ENCODE measurements at regions not wholly inside any gene's neighbourhood (a gene's known extent, or its start where the extent isn't known, plus 50 kb on each side); places are given as distances from the start of the nearest gene placed in this dataset.

DNA sequence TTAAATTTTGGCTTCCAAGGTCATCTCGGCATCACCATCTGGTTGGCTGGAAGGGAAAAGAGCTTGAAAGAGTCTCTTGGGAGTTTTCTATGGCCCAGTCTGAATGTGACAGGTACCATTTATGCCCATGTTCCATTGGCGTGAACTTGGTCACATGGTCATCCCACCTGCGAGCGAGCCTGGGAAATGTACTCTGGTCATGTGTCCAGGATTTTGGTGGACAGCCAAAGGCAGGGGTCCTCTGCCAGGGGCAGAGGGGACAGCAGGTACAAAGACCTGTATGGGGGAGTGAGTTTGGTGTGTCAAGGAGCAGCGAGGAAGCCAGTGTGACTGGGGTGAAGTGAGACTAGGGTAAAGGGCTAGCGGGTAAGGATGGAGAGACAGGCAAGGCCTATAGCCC lies 112.6 kb downstream of the CDC5L start:
- no peak for DNase-seq (ENCODE audit: low spot score)

GRCh38 chr6:44503471-44503870 lies 116.0 kb downstream of the CDC5L start:
- DNase-seq (ENCODE audit: low spot score), result no peak

DNA sequence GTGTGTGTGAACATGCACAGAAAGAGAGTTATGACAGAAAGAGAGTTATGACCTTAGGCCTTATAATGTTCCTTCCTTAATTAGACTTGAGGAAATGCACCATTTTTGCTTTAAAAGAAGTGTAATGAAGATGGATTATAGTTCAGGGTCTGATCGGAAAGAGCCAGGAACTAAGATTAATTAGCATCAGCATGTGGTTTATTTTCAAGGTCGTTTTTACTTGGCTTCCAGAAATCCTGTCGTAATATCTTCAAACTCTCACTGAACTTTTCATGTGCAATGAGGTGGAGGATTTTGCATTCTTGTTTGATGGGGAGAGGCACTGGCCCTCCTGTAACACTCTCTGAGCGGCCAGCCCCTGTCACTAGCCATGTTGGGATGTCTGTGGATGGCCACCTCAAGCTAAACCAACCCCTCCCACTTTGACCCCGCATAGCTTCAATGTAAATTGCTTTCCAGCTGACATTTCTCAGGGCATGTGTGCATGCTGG lies 116.8 kb downstream of the CDC5L start:
- DNase-seq (ENCODE audit: low spot score), result no peak

- DNase-seq (ENCODE audit: low spot score), result no peak
These were observed 118.2 kb downstream of the CDC5L start for GRCh38 chr6:44505751-44506150.

DNA sequence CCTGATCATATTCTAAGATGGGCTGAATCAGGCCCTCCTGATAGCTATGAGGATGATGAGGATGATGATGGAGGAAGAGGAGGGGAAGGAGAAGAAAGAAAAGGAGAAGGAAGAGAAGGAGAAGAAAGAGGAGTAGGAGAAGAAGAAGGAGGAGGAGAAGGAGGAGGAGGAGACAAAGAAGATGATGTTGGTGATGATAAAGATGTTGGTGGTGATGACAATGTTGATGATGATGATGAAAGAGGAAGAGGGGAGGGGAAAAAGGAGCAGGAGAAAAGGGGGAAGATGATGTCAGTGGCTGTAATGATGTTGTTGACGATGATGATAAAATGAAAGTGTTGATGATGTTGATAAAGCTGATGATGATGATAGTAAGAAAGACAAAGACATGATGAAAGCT lies 119.5 kb downstream of the CDC5L start:
- no peak for DNase-seq (ENCODE audit: low spot score)

GRCh38 chr6:44508646-44509045 lies 121.1 kb downstream of the CDC5L start:
- no peak for DNase-seq (ENCODE audit: low spot score)

DNA sequence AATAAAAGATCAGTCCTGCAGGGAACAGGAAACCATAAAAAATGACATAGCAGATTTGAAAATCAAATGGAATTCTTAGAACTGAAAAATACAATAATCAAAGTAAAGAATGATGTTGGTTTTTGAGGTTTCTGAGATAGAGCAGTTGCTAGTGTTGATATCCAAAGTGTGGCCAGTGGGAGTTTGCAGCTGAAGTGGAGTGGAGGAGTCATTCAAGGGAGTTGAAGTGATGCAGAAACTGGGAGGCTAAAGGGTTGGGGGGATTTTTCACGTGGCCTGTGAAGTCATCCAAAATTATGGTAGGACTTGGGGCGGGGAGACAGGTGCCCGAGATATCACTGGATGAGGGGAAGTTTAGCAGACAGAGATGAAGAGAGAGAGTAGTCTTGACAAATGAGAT lies 123.6 kb downstream of the CDC5L start:
- DNase-seq (ENCODE audit: low spot score), result no peak

DNA sequence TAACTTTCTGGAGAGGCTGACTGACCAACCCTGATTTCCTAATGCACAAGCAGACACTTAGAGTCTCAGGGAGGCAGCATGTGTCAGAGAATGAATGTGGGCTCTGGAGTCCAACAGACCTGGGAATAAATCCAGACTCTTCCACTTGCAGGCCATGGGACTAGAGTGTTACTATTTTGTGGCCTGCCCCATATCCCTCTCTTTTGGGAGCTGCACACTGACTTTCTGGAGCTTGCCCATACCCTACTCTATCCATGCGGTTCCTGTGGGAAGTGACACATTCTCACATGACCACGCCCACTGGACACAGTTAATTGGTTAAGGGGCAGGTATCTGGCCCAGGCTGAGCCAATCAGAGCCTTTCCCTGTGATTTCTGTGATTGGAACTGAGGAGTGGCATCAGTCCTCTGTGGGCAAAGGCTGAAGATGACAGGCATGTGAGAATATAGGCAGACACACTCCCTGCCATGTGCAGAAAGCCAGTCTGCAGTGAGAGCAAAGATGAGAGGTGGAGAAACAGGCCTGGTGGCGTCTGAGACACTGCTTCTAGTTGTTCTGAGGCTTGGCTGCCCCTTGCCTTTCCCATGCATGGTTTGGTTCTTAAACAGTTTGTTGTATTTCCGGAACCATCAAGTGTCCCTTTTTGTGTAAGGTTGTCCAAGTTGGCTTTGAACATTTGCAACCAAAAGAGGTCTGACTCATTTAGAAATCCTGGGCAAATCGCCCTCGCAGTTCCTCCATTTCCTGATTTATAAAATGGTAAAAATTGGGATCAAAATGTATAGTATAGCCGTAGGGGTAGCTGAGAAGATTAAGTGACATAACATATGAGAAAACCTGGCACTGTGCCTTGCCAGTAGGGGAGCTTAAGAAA lies 125.6 kb downstream of the CDC5L start:
- no peak for DNase-seq (ENCODE audit: low spot score)

DNA sequence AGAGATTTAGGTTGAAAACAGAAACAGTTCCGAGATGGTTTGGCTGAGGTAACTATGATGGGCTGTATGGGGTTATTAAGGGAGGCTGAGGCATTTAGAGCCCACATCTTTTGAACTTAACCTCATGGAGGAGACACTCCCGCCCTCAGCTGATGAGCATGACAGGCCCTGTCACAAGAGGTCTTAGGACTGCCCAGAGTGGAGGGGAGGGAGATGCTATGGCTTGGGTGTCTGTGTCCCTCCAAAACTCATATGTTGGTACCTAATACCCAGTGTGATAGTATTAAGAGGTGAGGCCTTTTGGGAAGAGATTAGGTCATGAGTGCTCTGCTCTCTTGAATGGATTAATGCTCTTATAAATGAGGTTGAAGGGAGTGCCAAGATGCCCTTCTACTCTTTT lies 126.6 kb downstream of the CDC5L start:
- no peak for DNase-seq (ENCODE audit: low spot score)

DNA sequence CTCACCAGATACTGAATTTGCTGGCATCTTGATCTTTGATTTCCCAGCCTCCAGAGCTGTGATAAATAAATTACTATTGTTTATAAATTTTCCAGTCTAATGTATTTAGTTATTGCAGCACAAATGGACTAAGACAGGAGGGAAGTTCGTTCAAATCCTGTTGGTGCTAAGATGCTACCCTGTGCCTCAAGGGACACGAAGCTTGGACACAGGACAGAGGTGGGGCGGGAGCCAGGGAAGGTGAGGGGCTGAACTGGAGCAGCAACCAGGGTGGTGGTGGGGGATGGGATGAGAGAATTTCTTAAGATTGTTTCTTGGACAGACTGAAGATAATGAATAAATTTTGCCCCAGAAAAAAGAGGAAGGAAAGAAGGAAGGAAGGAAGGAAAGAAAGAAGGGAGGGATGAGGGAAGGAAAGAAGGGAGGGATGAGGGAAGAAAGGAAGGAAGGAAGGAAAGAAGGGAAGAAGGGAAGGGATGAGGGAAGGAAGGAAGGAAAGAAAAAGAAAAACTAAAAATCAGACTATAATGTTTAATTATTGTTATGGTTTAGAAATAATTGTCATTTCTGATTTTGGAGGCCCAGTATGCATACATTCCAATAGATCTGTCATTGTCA lies 127.2 kb downstream of the CDC5L start:
- no peak for DNase-seq (ENCODE audit: low spot score)

DNA sequence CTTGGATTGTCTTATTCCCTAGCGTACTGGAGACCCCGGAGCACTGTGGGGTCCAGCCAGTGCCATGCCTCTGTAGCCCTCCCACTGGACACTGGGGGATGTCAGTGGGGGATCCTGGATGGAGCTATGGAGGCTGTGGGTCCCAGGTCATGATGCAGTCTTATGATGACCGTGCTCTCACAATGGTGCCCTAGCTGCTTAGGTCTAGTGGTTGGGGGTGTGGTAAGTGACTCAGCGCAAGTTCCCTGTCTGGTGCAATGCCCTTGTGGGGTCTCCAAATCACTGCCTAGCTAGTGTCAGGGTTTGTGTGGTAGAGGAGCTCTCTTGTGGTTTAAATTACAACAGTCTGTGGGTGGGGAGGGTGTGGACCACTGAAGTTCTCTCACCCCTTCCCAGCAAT lies 135.4 kb downstream of the CDC5L start:
- no peak for DNase-seq (ENCODE audit: low spot score)

DNA sequence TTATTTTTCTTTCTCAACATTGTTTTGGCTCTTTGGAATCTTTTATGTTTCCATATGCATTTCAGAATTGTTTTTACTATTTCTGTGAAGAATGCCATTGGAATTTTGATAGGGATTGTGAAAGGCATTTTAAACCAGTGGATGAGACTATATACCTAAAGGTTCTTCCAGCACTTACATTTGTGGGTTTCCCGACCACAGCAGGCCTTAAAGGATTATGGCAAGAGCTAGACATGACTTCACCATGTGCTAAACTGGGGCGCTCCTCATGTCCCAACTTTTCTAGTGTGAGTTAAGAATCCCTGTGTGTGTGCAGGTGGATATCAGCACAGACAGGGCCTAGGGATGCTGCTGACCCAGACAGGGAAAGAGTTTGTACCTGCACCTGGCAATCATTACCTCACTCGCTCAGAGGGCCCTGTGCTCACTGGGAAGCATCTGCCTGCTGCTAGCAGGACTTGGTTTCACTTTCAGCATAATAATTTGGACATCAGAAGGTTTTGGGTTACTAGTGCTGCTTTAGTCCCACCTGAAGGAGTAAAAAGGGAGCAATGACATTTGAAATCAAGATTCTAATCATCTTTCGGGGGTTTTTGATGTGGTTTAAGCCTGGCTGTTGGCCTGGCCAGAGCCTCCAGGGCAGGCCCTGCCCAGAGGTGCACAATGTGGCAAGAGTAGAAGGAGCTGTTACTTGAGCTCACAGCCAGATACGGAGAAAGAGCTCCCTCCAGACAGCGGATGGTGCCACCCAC lies 137.1 kb downstream of the CDC5L start:
- DNase-seq (ENCODE audit: low spot score), result no peak

- no peak for DNase-seq (ENCODE audit: low spot score)
These were observed 138.3 kb downstream of the CDC5L start for GRCh38 chr6:44525761-44526351.

DNA sequence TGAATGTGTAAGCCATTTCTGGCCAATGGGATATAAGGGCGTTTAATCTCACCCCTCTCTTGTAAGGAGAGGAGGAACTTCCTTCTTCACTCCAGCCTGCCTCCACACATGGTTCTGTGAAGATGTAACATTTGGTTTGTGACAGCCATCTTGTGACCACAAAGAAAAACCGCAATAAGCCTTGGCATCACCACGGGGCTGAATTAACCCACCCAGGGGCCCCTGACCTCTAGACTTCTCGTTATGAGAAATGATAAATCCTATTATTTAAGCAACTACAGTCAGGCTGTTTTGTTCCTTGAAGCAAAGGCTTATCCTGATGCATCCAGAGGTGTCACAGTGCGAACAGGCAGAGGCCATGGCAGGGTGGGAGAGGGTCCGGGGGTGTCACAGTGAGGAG lies 139.7 kb downstream of the CDC5L start:
- no peak for DNase-seq (ENCODE audit: low spot score)

- DNase-seq (ENCODE audit: low spot score), result no peak
These were observed 140.3 kb downstream of the CDC5L start for GRCh38 chr6:44527583-44528369.

DNA sequence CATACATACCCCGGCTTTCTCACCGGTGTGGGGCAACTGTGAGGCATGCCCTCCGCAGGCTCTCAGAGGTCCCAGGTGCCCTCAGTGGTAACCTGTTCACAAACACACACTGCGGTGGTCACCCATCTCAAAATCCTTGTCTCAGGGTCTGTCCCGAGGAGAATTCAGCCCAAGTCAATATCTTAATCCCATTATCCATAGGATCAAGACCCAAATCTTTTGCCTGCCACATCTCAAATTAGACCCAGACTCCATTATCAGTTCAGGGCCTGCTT lies 140.8 kb downstream of the CDC5L start:
- no peak for DNase-seq (ENCODE audit: low spot score)

DNA sequence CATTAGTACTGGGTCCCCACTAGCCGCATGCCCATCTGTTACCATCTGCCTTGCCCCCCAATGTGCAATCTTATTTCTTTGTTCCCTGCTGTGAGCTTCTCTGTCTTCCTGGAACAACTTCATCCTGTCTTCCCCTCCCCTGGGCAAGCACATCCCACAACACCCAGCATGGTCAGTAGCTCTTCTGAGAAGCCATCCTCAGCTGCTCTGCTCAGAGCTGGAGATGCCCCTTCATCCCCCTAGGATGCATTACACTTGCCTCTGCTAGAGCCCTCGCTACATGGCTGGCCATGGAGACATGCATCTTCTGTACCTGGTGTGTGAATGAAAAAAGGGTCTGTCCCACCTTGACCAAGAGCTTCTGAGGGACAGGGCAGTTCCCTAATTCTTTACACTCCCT lies 141.2 kb downstream of the CDC5L start:
- DNase-seq (ENCODE audit: low spot score), result no peak

- DNase-seq (ENCODE audit: low spot score), result no peak
These were observed 141.8 kb downstream of the CDC5L start for GRCh38 chr6:44529146-44529905.

DNA sequence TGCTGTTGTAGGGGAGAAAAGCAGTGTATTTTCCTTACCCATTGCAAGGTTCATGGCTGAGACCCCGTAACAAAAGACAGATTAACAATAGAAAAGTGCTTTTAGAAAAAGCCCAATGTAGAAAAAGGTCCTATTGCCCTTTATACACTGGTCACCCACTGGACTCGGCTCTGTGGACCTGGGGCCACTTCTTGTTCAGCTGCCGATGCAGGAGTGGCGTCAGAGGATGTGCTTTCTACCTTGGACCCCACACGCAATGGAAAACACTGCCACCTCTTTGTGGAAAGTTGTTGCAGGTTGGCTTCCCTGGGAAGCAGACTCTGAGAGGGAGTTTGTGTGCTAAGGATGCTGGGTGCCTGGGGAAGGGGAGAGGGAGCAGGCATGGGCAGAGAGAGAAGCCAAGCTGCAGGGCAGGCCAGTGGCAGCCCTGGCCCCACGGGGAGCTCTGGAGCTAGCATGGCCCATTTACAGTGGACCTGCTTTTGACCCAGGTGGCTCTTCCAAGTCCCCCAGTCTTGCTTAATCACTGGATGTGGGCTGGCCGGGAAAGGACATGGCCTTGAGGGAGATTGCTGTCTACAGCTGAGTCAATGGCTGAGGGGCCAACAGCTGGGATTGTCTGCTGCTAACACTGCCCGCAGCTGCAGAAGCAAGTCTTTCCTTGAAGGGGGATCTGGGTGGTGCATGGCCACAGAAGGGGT lies 142.9 kb downstream of the CDC5L start:
- no peak for DNase-seq (ENCODE audit: low spot score)

- no peak for DNase-seq (ENCODE audit: low spot score)
These were observed 143.4 kb downstream of the CDC5L start for GRCh38 chr6:44530910-44531234.
